Activated CD8-positive, alpha-beta T cell treated with anti-CD3 and anti-CD28 coated beads, Interleukin-2, amount 10 ng/mL, durations not matched to agents 7 days and 5 days (primary cell): ENCODE measurements at regions not wholly inside any gene's neighbourhood (a gene's known extent, or its start where the extent isn't known, plus 50 kb on each side); places are given as distances from the start of the nearest gene placed in this dataset.
"Not testable (repeated sequence)": the region's sequence is repeated elsewhere in the genome, so short reads cannot be mapped to it uniquely, and the experiment has no call there.

Experiments
- ATAC-seq: fragments of 150-1000 bp; cut with Tn5 transposase; one replicate; pipeline ENCODE4 v1.10.0; 2021; ENCODE audit warnings: moderate library complexity
- CTCF ChIA-PET: fragments of 350-600 bp; sonication (Branson Sonifier 250); formaldehyde crosslinking; loops from one replicate; lab custom pipeline; 2021; ENCODE audit warnings: antibody characterized with exemption; lab: Charles Lee
- POLR2A ChIA-PET: fragments of 350-600 bp; sonication (Branson Sonifier 250); formaldehyde crosslinking; loops from one replicate; lab custom pipeline; 2021; ENCODE audit warnings: antibody characterized with exemption; lab: Charles Lee
- DNase-seq: peaks from one replicate; pipeline ENCODE4 v3.0.0-alpha.2; 2020
- H3K27ac Mint-ChIP-seq: one replicate; pipeline ENCODE4 v1.8.0; 2021; ENCODE audit warnings: mild to moderate bottlenecking, mixed read lengths
- H3K27me3 Mint-ChIP-seq: one replicate; pipeline ENCODE4 v1.8.0; 2021; ENCODE audit warnings: low read depth, mixed read lengths
- H3K36me3 Mint-ChIP-seq: one replicate; pipeline ENCODE4 v1.8.0; 2021; ENCODE audit warnings: low read depth, mixed read lengths
- H3K4me1 Mint-ChIP-seq: one replicate; pipeline ENCODE4 v1.8.0; 2021; ENCODE audit warnings: low read depth, mixed read lengths
- H3K4me3 Mint-ChIP-seq: one replicate; pipeline ENCODE4 v1.8.0; 2021; ENCODE audit warnings: mild to moderate bottlenecking, mixed read lengths
- H3K9me3 Mint-ChIP-seq: one replicate; pipeline ENCODE4 v1.8.0; 2022; ENCODE audit warnings: mixed read lengths; ENCODE audit not compliant: insufficient read depth

- Mint-ChIP-seq H3K36me3 (no peaks in the 10 kb centered on the region), H3K27me3 (peaks cover 7% of the 10 kb centered on the region), H3K4me3 (no peak overlapping the region), H3K27ac (no peak overlapping the region), H3K9me3 (no peaks in the 10 kb centered on the region), H3K4me1 (no peaks in the 10 kb centered on the region)
- POLR2A ChIA-PET = no interaction called here
- ATAC-seq (no peak), DNase-seq (no peak)
- CTCF ChIA-PET = no interaction called here
These were observed 118.2 kb upstream of the ZNF516 start for GRCh38 chr18:76613053-76613754.

- CTCF ChIA-PET, H3K36me3 Mint-ChIP-seq, H3K4me1 Mint-ChIP-seq, H3K4me3 Mint-ChIP-seq, ATAC-seq, POLR2A ChIA-PET, DNase-seq, H3K27ac Mint-ChIP-seq, H3K27me3 Mint-ChIP-seq, H3K9me3 Mint-ChIP-seq: not testable (repeated sequence)
These were observed 116.7 kb upstream of the ZNF516 start for GRCh38 chr18:76611750-76612045.

- DNase-seq (no peak), ATAC-seq (no peak)
- Mint-ChIP-seq H3K9me3 (no peaks in the 10 kb centered on the region), H3K36me3 (no peaks in the 10 kb centered on the region), H3K27me3 (peaks cover 7% of the 10 kb centered on the region), H3K4me3 (no peak overlapping the region), H3K4me1 (no peaks in the 10 kb centered on the region), H3K27ac (no peak overlapping the region)
- CTCF ChIA-PET = no interaction called here
- POLR2A ChIA-PET = no interaction called here
These were observed 116.1 kb upstream of the ZNF516 start for GRCh38 chr18:76610933-76611749.

GRCh38 chr18:76610012-76610411, 115.0 kb upstream of the ZNF516 start:
- H3K27me3 Mint-ChIP-seq = no peaks in the 10 kb centered on the region
- H3K27ac Mint-ChIP-seq = no peak overlapping the region
- no peaks in the 10 kb centered on the region for H3K4me1 Mint-ChIP-seq
- CTCF ChIA-PET = no interaction called here
- no peak overlapping the region for H3K4me3 Mint-ChIP-seq
- ATAC-seq (no peak), DNase-seq (no peak)
- no peaks in the 10 kb centered on the region for H3K9me3 Mint-ChIP-seq
- H3K36me3 Mint-ChIP-seq = no peaks in the 10 kb centered on the region
- POLR2A ChIA-PET = no interaction called here

GRCh38 chr18:76605341-76605929, 110.4 kb upstream of the ZNF516 start:
- DNase-seq (no peak), ATAC-seq (no peak)
- Mint-ChIP-seq H3K4me1 (no peaks in the 10 kb centered on the region), H3K9me3 (no peaks in the 10 kb centered on the region), H3K27me3 (peaks cover 2% of the 10 kb centered on the region), H3K4me3 (no peak overlapping the region), H3K36me3 (no peaks in the 10 kb centered on the region), H3K27ac (no peak overlapping the region)
- ChIA-PET CTCF (no interaction called here), POLR2A (no interaction called here)

GRCh38 chr18:76604935-76605240, 109.8 kb upstream of the ZNF516 start:
- POLR2A ChIA-PET = no interaction called here
- H3K36me3 Mint-ChIP-seq = no peaks in the 10 kb centered on the region

GRCh38 chr18:76604108-76604934, 109.3 kb upstream of the ZNF516 start:
- POLR2A ChIA-PET = no interaction called here
- H3K36me3 Mint-ChIP-seq = no peaks in the 10 kb centered on the region

More at GRCh38 chr18:76604935-76605240, 109.8 kb upstream of the ZNF516 start:
- Mint-ChIP-seq H3K4me1 (no peaks in the 10 kb centered on the region), H3K27me3 (peaks cover 2% of the 10 kb centered on the region), H3K27ac (no peak overlapping the region), H3K4me3 (no peak overlapping the region), H3K9me3 (no peaks in the 10 kb centered on the region)
- ATAC-seq (no peak), DNase-seq (no peak)
- CTCF ChIA-PET = no interaction called here

GRCh38 chr18:76602191-76602590, 107.1 kb upstream of the ZNF516 start:
- no peak overlapping the region for H3K27ac Mint-ChIP-seq
- H3K4me3 Mint-ChIP-seq = no peak overlapping the region
- H3K36me3 Mint-ChIP-seq = no peaks in the 10 kb centered on the region
- ChIA-PET CTCF (no interaction called here), POLR2A (no interaction called here)
- no peaks in the 10 kb centered on the region for H3K9me3 Mint-ChIP-seq
- H3K27me3 Mint-ChIP-seq = peaks cover 2% of the 10 kb centered on the region
- ATAC-seq (no peak), DNase-seq (no peak)
- no peaks in the 10 kb centered on the region for H3K4me1 Mint-ChIP-seq

More at GRCh38 chr18:76604108-76604934, 109.3 kb upstream of the ZNF516 start:
- H3K27ac Mint-ChIP-seq = no peak overlapping the region
- H3K27me3 Mint-ChIP-seq = peaks cover 2% of the 10 kb centered on the region
- CTCF ChIA-PET = no interaction called here
- H3K9me3 Mint-ChIP-seq = no peaks in the 10 kb centered on the region
- no peak for DNase-seq
- no peaks in the 10 kb centered on the region for H3K4me1 Mint-ChIP-seq
- no peak for ATAC-seq
- no peak overlapping the region for H3K4me3 Mint-ChIP-seq

GRCh38 chr18:76600076-76600475, 105.0 kb upstream of the ZNF516 start:
- H3K9me3 Mint-ChIP-seq, POLR2A ChIA-PET, H3K4me3 Mint-ChIP-seq, H3K36me3 Mint-ChIP-seq, H3K4me1 Mint-ChIP-seq, H3K27me3 Mint-ChIP-seq, CTCF ChIA-PET, H3K27ac Mint-ChIP-seq, ATAC-seq, DNase-seq: not testable (repeated sequence)

- POLR2A ChIA-PET = no interaction called here
- H3K27me3 Mint-ChIP-seq = peaks cover 11% of the 10 kb centered on the region
These were observed 99.9 kb upstream of the ZNF516 start for GRCh38 chr18:76594966-76595365.

GRCh38 chr18:76593843-76594242, 98.8 kb upstream of the ZNF516 start:
- Mint-ChIP-seq H3K9me3 (no peaks in the 10 kb centered on the region), H3K4me1 (peaks cover 1% of the 10 kb centered on the region), H3K27me3 (peaks cover 19% of the 10 kb centered on the region), H3K36me3 (no peaks in the 10 kb centered on the region), H3K4me3 (no peak overlapping the region), H3K27ac (no peak overlapping the region)
- no peak for DNase-seq
- ChIA-PET CTCF (interaction anchor here (0.5 kb wide), 1 partner anchor 50 kb away, joined by 3 read pairs; no protein-coding TSS in a partner anchor), POLR2A (no interaction called here)
- ATAC-seq = no peak

More at GRCh38 chr18:76594966-76595365, 99.9 kb upstream of the ZNF516 start:
- DNase-seq (no peak), ATAC-seq (no peak)
- CTCF ChIA-PET = no interaction called here
- no peak overlapping the region for H3K27ac Mint-ChIP-seq
- no peaks in the 10 kb centered on the region for H3K4me1 Mint-ChIP-seq
- no peaks in the 10 kb centered on the region for H3K36me3 Mint-ChIP-seq
- H3K4me3 Mint-ChIP-seq = no peak overlapping the region
- H3K9me3 Mint-ChIP-seq = no peaks in the 10 kb centered on the region

- H3K36me3 Mint-ChIP-seq = no peaks in the 10 kb centered on the region
- no peaks in the 10 kb centered on the region for H3K9me3 Mint-ChIP-seq
- H3K4me3 Mint-ChIP-seq = no peak overlapping the region
- H3K27ac Mint-ChIP-seq = no peak overlapping the region
- DNase-seq = no peak
- peaks cover 6% of the 10 kb centered on the region for H3K4me1 Mint-ChIP-seq
- peaks cover 25% of the 10 kb centered on the region for H3K27me3 Mint-ChIP-seq
- ChIA-PET CTCF (no interaction called here), POLR2A (no interaction called here)
- ATAC-seq = no peak
These were observed 97.9 kb upstream of the ZNF516 start for GRCh38 chr18:76592981-76593381.
